HG03457 (cell line): ENCODE measurements at regions not wholly inside any gene's neighbourhood (a gene's known extent, or its start where the extent isn't known, plus 50 kb on each side); places are given as distances from the start of the nearest gene placed in this dataset.

ENCODE experiments used
- ATAC-seq: cut with Tn5 transposase; IDR thresholded peaks from one replicate; pipeline ENCODE4 v1.9.1; 2021; ENCODE audit warnings: moderate number of reproducible peaks; ENCODE audit not compliant: unreplicated experiment

- no peak for ATAC-seq
Observed at GRCh38 chr12:13597837-13598236, 383.6 kb downstream of the GRIN2B start.

GRCh38 chr12:13597166-13597565 is 384.2 kb downstream of the GRIN2B start:
- no peak for ATAC-seq

GRCh38 chr12:13596714-13597113 is 384.7 kb downstream of the GRIN2B start:
- no peak for ATAC-seq

DNA sequence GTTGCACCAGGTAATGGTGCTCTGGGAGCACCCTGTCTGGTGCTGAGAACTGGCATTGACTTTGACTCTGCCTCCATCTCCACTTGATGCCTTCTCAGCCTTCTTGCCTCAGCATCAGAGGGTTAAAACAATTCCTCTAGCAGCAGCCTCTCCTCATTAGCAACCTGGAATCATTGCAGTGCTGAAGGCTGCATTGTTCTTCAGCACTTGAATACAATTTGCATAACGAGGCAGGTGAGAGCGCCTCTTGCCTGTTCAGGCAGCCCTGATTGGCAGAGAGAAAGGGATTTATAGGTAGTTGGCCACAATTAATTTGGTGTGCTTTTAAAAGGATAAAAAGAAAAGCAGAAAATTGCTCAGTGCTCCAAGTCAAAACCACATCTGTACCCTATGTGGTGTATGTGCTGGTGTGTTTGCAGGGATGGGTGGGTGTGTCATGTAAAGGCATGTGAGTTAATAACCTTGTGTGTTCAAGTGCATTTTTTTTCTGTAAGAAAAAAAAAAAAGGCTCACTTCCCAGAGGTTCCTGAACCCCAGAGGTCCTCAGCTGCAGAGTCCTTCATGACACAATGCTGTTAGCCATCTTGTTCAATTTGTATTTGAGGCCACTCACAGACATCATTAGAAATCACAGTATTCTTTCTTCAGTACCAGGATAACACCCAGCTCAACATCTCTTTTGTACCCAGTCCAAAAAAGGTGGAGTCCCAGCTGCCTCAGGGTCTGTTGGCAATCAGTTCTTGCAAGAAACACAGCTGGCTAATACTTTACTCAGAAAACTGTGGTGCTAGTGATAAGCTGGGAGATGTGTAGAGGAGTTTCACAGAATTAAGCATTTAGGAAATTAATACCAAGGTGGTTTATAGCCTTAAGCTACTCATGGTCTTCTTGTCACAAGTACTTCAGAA is 385.6 kb downstream of the GRIN2B start:
- ATAC-seq, result no peak

GRCh38 chr12:13594731-13595514 is 386.5 kb downstream of the GRIN2B start:
- no peak for ATAC-seq

- no peak for ATAC-seq
Observed at GRCh38 chr12:13592063-13592942, 389.1 kb downstream of the GRIN2B start.

GRCh38 chr12:13591488-13591887 is 389.9 kb downstream of the GRIN2B start:
- no peak for ATAC-seq

DNA sequence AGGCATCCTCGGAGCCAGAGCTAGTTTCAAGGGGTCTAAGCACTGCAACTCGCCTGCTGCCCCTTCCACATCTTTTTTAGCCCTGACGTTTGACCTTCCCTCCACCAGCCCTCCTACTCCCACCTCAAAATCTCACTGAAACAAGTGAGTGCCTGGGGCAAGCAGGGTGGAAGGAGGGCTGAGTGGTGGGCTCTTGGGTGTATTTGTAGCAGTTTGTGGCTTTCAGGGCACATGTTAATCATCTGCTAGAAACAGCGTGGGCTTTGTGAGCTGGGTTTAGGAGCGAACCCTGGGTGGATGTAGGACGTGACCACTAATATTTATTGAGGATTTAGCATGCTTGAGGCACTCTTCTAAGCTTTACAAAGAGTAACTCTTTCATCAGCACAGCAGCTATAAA is 390.3 kb downstream of the GRIN2B start:
- no peak for ATAC-seq

GRCh38 chr12:13588574-13588973 is 392.0 kb downstream of the EMP1 start:
- ATAC-seq, result no peak

GRCh38 chr12:13587721-13588390 is 391.3 kb downstream of the EMP1 start:
- ATAC-seq, result no peak

DNA sequence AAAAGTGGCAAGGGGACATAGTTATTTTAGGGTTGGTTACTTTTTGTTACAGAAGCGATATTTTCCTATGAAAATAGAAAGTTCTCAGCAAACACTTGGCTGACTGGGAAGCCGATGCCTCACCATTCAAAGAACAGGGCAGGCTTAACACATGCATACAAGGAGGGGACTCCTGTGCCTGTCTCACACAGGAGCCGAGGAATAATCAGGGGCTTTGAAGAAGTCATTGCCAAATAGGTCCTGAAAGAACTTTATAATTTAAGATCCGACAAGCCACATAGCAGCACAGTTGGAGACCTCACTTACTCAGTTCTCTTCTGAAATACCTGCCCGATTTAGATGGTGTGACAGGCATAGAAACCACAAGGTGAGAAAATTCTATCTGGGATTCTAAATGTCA is 389.8 kb downstream of the EMP1 start:
- ATAC-seq, result no peak

- no peak for ATAC-seq
Observed at GRCh38 chr12:13584541-13584940, 388.0 kb downstream of the EMP1 start.

DNA sequence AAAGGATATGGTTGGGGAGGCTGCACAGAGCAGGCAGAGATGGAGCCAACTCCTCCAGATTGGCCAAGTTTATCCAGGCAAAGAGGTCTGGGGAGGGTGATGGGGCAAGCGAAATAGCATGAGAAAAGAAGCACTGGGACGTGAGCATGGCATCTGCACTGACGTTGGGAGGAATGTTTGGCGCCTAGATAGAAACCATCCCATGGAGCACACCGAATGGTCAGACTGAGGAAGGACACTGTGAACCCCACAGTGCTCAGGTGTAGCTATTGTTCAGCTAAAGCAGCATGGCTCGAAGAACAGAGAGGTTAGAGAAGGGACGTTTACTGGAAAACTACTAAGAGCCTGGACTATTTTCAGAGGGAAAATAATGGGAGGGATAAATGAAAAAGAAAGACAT is 387.1 kb downstream of the EMP1 start:
- ATAC-seq, result no peak

- no peak for ATAC-seq
Observed at GRCh38 chr12:13582421-13582820, 385.9 kb downstream of the EMP1 start.

- no peak for ATAC-seq
Observed at GRCh38 chr12:13581031-13581430, 384.5 kb downstream of the EMP1 start.

GRCh38 chr12:13580206-13580605 is 383.7 kb downstream of the EMP1 start:
- no peak for ATAC-seq

DNA sequence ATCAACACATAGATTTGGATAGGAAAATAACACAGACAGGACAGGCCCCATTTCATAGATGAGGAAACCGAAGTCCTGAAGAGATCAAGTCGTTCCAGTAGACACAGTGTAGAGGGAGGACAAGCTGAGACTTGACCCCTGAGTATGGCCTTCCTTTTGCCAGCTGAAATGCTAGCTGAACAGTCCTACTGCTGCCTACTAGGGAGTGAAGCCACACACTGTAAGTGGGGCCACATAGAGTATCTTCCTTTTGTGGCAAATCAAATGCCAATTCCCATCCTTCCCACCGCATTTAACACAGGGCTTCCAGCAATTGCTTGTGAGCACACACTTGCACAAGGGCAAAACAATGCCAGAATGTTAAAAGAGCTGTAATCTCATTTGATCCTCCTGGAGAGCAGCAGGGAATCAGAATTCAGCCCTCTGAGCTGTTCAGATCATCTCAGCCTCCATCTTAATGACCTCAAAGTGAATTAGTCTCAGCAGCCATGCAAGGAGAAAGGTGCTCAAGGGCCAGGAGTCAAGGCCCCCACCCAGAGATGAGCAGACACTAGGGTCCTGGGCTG is 380.5 kb downstream of the EMP1 start:
- ATAC-seq, result no peak

DNA sequence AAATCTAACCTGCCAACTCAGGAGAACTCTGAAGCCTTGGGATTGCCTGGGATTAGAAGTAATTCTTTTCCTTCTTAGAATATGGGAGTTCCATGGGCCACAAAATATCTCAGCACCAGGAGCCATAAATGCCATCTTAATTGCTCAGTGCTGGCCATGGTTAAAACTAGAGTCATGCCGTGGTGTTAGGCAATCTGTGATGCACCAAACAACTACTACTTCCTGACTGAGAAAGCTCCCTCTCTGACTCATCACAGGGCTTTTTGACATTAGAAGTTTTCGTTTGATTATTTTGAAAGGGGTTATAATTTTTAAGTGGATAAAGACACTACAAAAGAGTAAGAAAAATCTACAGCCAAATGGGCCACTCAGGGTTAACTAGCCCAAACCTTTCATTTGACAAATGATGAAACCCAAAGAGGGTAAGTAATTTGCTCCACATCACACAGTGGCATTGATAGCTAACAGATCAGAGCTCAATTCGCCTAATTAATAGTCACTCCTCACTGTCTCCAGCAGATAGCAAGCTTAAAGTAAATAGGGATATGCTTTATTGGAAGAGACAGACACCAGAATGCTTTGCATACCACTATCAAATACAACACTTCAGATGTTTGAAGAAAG is 377.3 kb downstream of the EMP1 start:
- ATAC-seq, result no peak

GRCh38 chr12:13571035-13571434 is 374.5 kb downstream of the EMP1 start:
- no peak for ATAC-seq
